Hematopoietic multipotent progenitor cell treated with erythropoietin and hydrocortisone succinate and interleukin-3 and kit ligand, for 6 days (in vitro differentiated cells): ENCODE measurements at regions not wholly inside any gene's neighbourhood (a gene's known extent, or its start where the extent isn't known, plus 50 kb on each side); places are given as distances from the start of the nearest gene placed in this dataset.

Experiments used
- DNase-seq: peaks from one replicate; pipeline ENCODE4 v3.0.0-alpha.2; 2015

- peak; percentile 32 for DNase-seq
Measured at GRCh38 chr2:195404651-195405050, 252.4 kb upstream of the SLC39A10 start.

GRCh38 chr2:195396479-195396878 is 260.5 kb upstream of the SLC39A10 start:
- no peak for DNase-seq

- no peak for DNase-seq
Measured at GRCh38 chr2:195395362-195395761, 261.7 kb upstream of the SLC39A10 start.

GRCh38 chr2:195392446-195393336 is 264.3 kb upstream of the SLC39A10 start:
- no peak for DNase-seq

- no peak for DNase-seq
Measured at GRCh38 chr2:195390686-195391321, 266.2 kb upstream of the SLC39A10 start.

- DNase-seq, result no peak
Measured at GRCh38 chr2:195388028-195388427, 269.0 kb upstream of the SLC39A10 start.

- DNase-seq, result peak; percentile 10
Measured at GRCh38 chr2:195382186-195382585, 274.8 kb upstream of the SLC39A10 start.

- DNase-seq, result no peak
Measured at GRCh38 chr2:195370167-195370943, 286.7 kb upstream of the SLC39A10 start.

GRCh38 chr2:195369218-195369587 is 287.8 kb upstream of the SLC39A10 start:
- DNase-seq, result no peak

GRCh38 chr2:195368249-195369217 is 288.5 kb upstream of the SLC39A10 start:
- DNase-seq, result peak; percentile 41

- DNase-seq, result peak; percentile 18
Measured at GRCh38 chr2:195367809-195368208, 289.2 kb upstream of the SLC39A10 start.

- no peak for DNase-seq
Measured at GRCh38 chr2:195364015-195364965, 292.7 kb upstream of the SLC39A10 start.

- no peak for DNase-seq
Measured at GRCh38 chr2:195363496-195363895, 293.5 kb upstream of the SLC39A10 start.

GRCh38 chr2:195360242-195360641 is 296.8 kb upstream of the SLC39A10 start:
- no peak for DNase-seq

GRCh38 chr2:195359043-195359735 is 297.8 kb upstream of the SLC39A10 start:
- DNase-seq, result no peak

GRCh38 chr2:195356920-195357440 is 300.0 kb upstream of the SLC39A10 start:
- DNase-seq, result no peak

- DNase-seq, result no peak
Measured at GRCh38 chr2:195356026-195356425, 301.0 kb upstream of the SLC39A10 start.

GRCh38 chr2:195352581-195352980 is 304.4 kb upstream of the SLC39A10 start:
- peak; percentile 53 for DNase-seq

GRCh38 chr2:195343942-195344530 is 313.0 kb upstream of the SLC39A10 start:
- DNase-seq, result no peak

- DNase-seq, result peak; percentile 23
Measured at GRCh38 chr2:195343540-195343939, 313.5 kb upstream of the SLC39A10 start.
